Kidney (tissue), 13 donors: ENCODE measurements at regions not wholly inside any gene's neighbourhood (a gene's known extent, or its start where the extent isn't known, plus 50 kb on each side); places are given as distances from the start of the nearest gene placed in this dataset.
A peak's percentile ranks its signal among the peaks of the same experiment; 100 is the strongest.

Experiments used
- DNase-seq, 5 donors: peaks; one replicate each; pipeline ENCODE4 v3.0.0-alpha.2; 2013 to 2020
- FAIRE-seq: peaks from 2 replicates; lab custom pipeline; 2012; peaks lifted over from hg19 to GRCh38; lab: Jason Lieb, UNC
- H3K27ac ChIP-seq, 2 donors: one replicate each; pipeline ENCODE4 v1.7.0; 2013; ENCODE audit warnings: low read depth in 2 of 2, low read length in 2 of 2, inconsistent platforms in 1 of 2
- H3K27me3 ChIP-seq: one replicate; pipeline ENCODE4 v1.7.1; 2013; ENCODE audit warnings: low read length, inconsistent platforms; ENCODE audit not compliant: control insufficient read depth, insufficient read depth
- H3K36me3 ChIP-seq, 3 donors: one replicate each; pipeline versions ENCODE4 v1.7.0 to v1.7.1; 2013; ENCODE audit warnings: low read length in 3 of 3, control low read depth in 1 of 3, inconsistent platforms in 1 of 3; ENCODE audit not compliant: insufficient read depth in 3 of 3, control insufficient read depth in 2 of 3
- H3K4me1 ChIP-seq, 3 donors: one replicate each; pipeline versions ENCODE4 v1.7.0 to v1.7.1; 2013; ENCODE audit warnings: low read length in 3 of 3, inconsistent platforms in 1 of 3, low read depth in 1 of 3; ENCODE audit not compliant: control insufficient read depth in 2 of 3, insufficient read depth in 2 of 3
- H3K4me3 ChIP-seq, 3 donors: one replicate each; pipeline versions ENCODE4 v1.7.0 to v1.8.1; 2013; ENCODE audit warnings: low read length in 3 of 3, control low read depth in 1 of 3, inconsistent platforms in 1 of 3
- H3K9ac ChIP-seq, 3 donors: one replicate each; pipeline versions ENCODE4 v1.7.0 to v1.7.1; 2013; ENCODE audit warnings: low read length in 3 of 3, control low read depth in 1 of 3, inconsistent platforms in 1 of 3
- H3K9me3 ChIP-seq, 3 donors: one replicate each; pipeline versions ENCODE4 v1.7.0 to v1.7.1; 2013; ENCODE audit warnings: low read length in 3 of 3, control low read depth in 1 of 3, inconsistent platforms in 1 of 3; ENCODE audit not compliant: control insufficient read depth in 2 of 3, insufficient read depth in 1 of 3
- intact Hi-C: fragments of 100-400 bp; cut with DNase I; formaldehyde crosslinking; loops from one replicate; pipeline ENCODE4 v1.11.1; 2022
- TF ChIP-seq, protein P1 (sequence below): IDR thresholded peaks from 3 replicates; pipeline ENCODE4 v1.5.1; 2012; ENCODE audit warnings: mild to moderate bottlenecking, moderate library complexity, borderline replicate concordance; ENCODE audit not compliant: insufficient read depth; ENCODE audit errors: extremely low read depth
- donor health status: control.
- donor health status: control.
- donor health status: control.
- donor health status: control.
- donor health status: control.
- donor health status: DM: yes; HTN: yes; CAD: no.
- donor health status: Normal renal cell carcinoma (clear cell type).

DNA sequence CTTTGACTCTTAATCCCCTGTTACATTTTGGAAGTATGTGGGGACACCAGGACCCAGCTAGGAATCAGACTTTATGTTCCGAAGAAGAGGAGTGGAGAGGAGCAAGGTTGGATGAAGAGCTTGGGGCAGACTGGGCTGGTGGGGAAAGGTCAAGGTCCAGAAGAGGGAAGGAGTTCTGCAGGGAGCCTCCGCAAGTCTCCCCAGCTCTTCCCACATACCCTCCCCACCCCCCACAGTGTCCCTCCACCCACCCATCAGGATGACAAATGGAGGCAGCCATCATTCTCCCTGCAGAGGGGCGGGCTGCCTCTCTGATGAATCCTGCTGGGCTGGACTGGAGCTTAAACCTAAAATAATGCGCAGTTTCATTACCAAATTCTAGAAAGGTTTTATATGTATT, 77.2 kb downstream of the ACKR3 start:
- Histone ChIP-seq H3K27me3 (no peaks in the 10 kb centered on the region), H3K4me1 (no peaks in the 10 kb centered on the region), H3K9me3 (peaks cover 0 to 5% (median 0%) of the 10 kb centered on the region in 3 donors), H3K27ac (no peak overlapping the region), H3K9ac (no peak overlapping the region), H3K36me3 (no peaks in the 10 kb centered on the region), H3K4me3 (no peak overlapping the region)
- FAIRE-seq: no peak
- intact Hi-C loops: no loop called here
- TF ChIP-seq, protein P1, sequence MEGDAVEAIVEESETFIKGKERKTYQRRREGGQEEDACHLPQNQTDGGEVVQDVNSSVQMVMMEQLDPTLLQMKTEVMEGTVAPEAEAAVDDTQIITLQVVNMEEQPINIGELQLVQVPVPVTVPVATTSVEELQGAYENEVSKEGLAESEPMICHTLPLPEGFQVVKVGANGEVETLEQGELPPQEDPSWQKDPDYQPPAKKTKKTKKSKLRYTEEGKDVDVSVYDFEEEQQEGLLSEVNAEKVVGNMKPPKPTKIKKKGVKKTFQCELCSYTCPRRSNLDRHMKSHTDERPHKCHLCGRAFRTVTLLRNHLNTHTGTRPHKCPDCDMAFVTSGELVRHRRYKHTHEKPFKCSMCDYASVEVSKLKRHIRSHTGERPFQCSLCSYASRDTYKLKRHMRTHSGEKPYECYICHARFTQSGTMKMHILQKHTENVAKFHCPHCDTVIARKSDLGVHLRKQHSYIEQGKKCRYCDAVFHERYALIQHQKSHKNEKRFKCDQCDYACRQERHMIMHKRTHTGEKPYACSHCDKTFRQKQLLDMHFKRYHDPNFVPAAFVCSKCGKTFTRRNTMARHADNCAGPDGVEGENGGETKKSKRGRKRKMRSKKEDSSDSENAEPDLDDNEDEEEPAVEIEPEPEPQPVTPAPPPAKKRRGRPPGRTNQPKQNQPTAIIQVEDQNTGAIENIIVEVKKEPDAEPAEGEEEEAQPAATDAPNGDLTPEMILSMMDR: no peak
- peak in 1 of 5 donors; percentile 18 for DNase-seq

DNA sequence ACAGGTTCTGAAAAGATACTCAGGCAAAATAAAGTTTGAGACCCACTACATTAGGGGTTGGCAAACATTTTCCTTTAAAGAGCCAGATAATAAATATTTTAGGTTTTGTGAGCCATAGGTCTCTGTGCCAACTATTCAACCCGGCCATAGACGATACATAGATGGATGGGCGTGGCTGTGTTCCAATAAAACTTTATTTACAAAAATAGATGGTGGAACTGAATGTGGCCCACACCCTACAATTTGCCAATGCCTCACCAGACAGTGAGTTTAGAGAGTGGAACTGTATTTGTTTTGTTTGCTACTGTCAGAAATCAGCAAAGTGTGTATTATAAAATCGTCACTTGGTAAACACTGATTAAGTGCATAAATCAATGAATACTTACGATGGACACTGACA, 78.0 kb downstream of the ACKR3 start:
- Histone ChIP-seq H3K9me3 (peaks cover 0 to 5% (median 0%) of the 10 kb centered on the region in 3 donors), H3K9ac (no peak overlapping the region), H3K4me1 (no peaks in the 10 kb centered on the region), H3K27me3 (no peaks in the 10 kb centered on the region), H3K36me3 (no peaks in the 10 kb centered on the region), H3K4me3 (no peak overlapping the region), H3K27ac (no peak overlapping the region)
- TF ChIP-seq, protein P1: no peak
- FAIRE-seq: no peak
- no peak for DNase-seq
- intact Hi-C loops: no loop called here

DNA sequence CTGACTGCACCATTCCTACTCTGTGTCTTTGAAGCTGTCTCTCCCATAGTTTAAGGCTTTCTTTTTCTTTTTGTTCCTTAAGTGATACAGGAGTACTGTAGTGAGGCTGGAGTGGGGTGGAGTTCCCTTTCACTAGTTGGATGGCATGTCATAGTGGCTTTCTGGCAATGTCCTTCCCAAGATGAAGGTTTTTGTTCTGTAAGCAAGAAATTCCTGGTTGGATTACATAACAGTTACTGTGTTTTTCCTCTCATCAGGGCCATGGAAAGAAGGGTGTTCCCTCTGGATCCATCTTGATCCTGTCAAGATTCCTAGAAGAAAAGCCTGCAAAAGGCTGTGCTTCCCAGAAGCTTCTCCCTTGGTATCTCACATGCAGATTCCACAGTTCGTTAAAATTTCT, 84.2 kb downstream of the ACKR3 start:
- intact Hi-C loops: no loop called here
- Histone ChIP-seq H3K27me3 (no peaks in the 10 kb centered on the region), H3K9me3 (no peaks in the 10 kb centered on the region), H3K36me3 (no peaks in the 10 kb centered on the region), H3K4me3 (no peak overlapping the region), H3K9ac (no peak overlapping the region), H3K4me1 (no peaks in the 10 kb centered on the region), H3K27ac (no peak overlapping the region)
- TF ChIP-seq, protein P1: no peak
- FAIRE-seq (no peak), DNase-seq (no peak)

DNA sequence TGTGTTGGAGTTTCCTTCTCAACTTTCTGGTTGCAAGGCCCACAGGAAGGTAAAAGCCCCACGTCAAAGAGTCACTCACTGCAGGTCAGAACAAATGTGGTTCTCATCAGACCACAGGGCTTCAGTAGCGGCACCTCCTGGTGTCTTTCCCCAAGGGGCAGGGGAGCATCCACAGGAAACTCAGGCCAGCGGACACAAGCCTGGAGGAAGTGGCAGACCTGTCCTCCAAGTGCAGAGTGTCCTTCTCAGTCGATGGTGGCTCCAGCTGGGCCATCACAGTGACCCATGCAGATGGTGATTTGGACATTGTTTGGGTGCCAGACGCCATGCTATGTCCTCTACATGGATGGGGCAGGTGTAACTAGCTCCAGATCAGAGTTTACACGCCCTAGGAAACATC, 84.9 kb downstream of the ACKR3 start:
- H3K9ac ChIP-seq: no peak overlapping the region

More for the DNA sequence above, 84.9 kb downstream of the ACKR3 start:
- Histone ChIP-seq H3K36me3 (no peaks in the 10 kb centered on the region), H3K27me3 (no peaks in the 10 kb centered on the region), H3K4me3 (no peak overlapping the region), H3K4me1 (no peaks in the 10 kb centered on the region), H3K27ac (no peak overlapping the region), H3K9me3 (no peaks in the 10 kb centered on the region)
- intact Hi-C loops: no loop called here
- TF ChIP-seq, protein P1: no peak
- DNase-seq (peak in 1 of 5 donors; percentile 37), FAIRE-seq (no peak)
